Natural killer cell (primary cell): ENCODE measurements at regions not wholly inside any gene's neighbourhood (a gene's known extent, or its start where the extent isn't known, plus 50 kb on each side); places are given as distances from the start of the nearest gene placed in this dataset.

Experiments used
- ATAC-seq, 3 donors: fragments of 150-1000 bp in 2 of 3; fragments of 200-7000 bp in 1 of 3; cut with Tn5 transposase; 1 replicate in 1 of 3; 2 replicates in 2 of 3; pipeline ENCODE4 v1.10.0; 2021; ENCODE audit warnings: mild to moderate bottlenecking in 2 of 3, moderate library complexity in 2 of 3
- DNase-seq, 2 donors: peaks; one replicate each; pipeline versions ENCODE4 v3.0.0 to v3.0.0-alpha.2; 2013 to 2021; ENCODE audit warnings: mixed read lengths in 1 of 2
- H3K27ac ChIP-seq: one replicate; pipeline ENCODE4 v1.5.1; 2013; ENCODE audit warnings: mild to moderate bottlenecking, low read length
- H3K27me3 ChIP-seq: one replicate; pipeline ENCODE4 v1.6.1; 2013; ENCODE audit warnings: low read length; ENCODE audit not compliant: control insufficient read depth, insufficient read depth
- H3K36me3 ChIP-seq: one replicate; pipeline ENCODE4 v1.6.1; 2013; ENCODE audit warnings: low read length; ENCODE audit not compliant: control insufficient read depth, insufficient read depth
- H3K4me1 ChIP-seq: one replicate; pipeline ENCODE4 v1.6.1; 2013; ENCODE audit warnings: low read length; ENCODE audit not compliant: control insufficient read depth, insufficient read depth
- H3K4me3 ChIP-seq: one replicate; pipeline ENCODE4 v1.5.1; 2013; ENCODE audit warnings: low read length
- H3K9me3 ChIP-seq: one replicate; pipeline ENCODE4 v1.6.1; 2013; ENCODE audit warnings: low read length; ENCODE audit not compliant: control insufficient read depth, insufficient read depth
- H3K27ac Mint-ChIP-seq, 2 donors: one replicate each; pipeline ENCODE4 v1.8.0; 2022; ENCODE audit warnings: mild to moderate bottlenecking in 2 of 2, mixed read lengths in 2 of 2, moderate library complexity in 1 of 2
- H3K27me3 Mint-ChIP-seq, 2 donors: one replicate each; pipeline ENCODE4 v1.8.0; 2022; ENCODE audit warnings: low read depth in 2 of 2, mixed read lengths in 2 of 2
- H3K36me3 Mint-ChIP-seq: one replicate; pipeline ENCODE4 v1.8.0; 2022; ENCODE audit warnings: mixed read lengths
- H3K4me1 Mint-ChIP-seq, 2 donors: one replicate each; pipeline ENCODE4 v1.8.0; 2022; ENCODE audit warnings: mixed read lengths in 2 of 2
- H3K4me3 Mint-ChIP-seq: one replicate; pipeline ENCODE4 v1.8.0; 2022; ENCODE audit warnings: mild to moderate bottlenecking, moderate library complexity, mixed read lengths
- H3K9me3 Mint-ChIP-seq, 2 donors: one replicate each; pipeline ENCODE4 v1.8.0; 2022; ENCODE audit warnings: mixed read lengths in 2 of 2
- CTCF ChIP-seq: fragments of 200-600 bp; IDR thresholded peaks from one replicate; pipeline ENCODE4 v1.8.0; 2022; ENCODE audit warnings: antibody characterized with exemption
- WGBS: methylation state at CpG from one replicate; pipeline ENCODE4 v1.1.7; 2013; ENCODE audit warnings: missing lambda C conversion rate; ENCODE audit not compliant: insufficient coverage; 5-methylcytosine and 5-hydroxymethylcytosine counted together
- intact Hi-C: fragments of 100-400 bp; cut with micrococcal nuclease; formaldehyde crosslinking; loops from one replicate; pipeline ENCODE4 v1.14.2; 2022

GRCh38 chr14:38874721-38875120 is 228.3 kb downstream of the SEC23A start:
- WGBS = 90% methylated on average over 2 of the region's 2 CpGs
- no peak for ATAC-seq
- Mint-ChIP-seq H3K36me3 (no peaks in the 10 kb centered on the region), H3K4me1 (no peaks in the 10 kb centered on the region), H3K27me3 (peaks cover 8 to 10% of the 10 kb centered on the region in 2 donors), H3K27ac (no peak overlapping the region), H3K9me3 (no peaks in the 10 kb centered on the region), H3K4me3 (no peak overlapping the region)
- H3K27me3 ChIP-seq = no peaks in the 10 kb centered on the region
- H3K4me1 ChIP-seq = no peaks in the 10 kb centered on the region
- no peak for TF ChIP-seq CTCF
- no peak overlapping the region for H3K4me3 ChIP-seq
- H3K36me3 ChIP-seq = no peaks in the 10 kb centered on the region
- no peak overlapping the region for H3K27ac ChIP-seq
- no peak for DNase-seq
- intact Hi-C loops = loop anchor here (10.0 kb wide), 1 partner anchor 1630 kb away; no protein-coding TSS in a partner anchor
- no peaks in the 10 kb centered on the region for H3K9me3 ChIP-seq

- no peak overlapping the region for H3K4me3 Mint-ChIP-seq
- TF ChIP-seq CTCF = no peak
- intact Hi-C loops = loop anchor here (10.0 kb wide), 1 partner anchor 1629 kb away; no protein-coding TSS in a partner anchor
These were observed 229.0 kb downstream of the SEC23A start for GRCh38 chr14:38873941-38874612.

GRCh38 chr14:38870296-38870836 is 232.7 kb downstream of the SEC23A start:
- Mint-ChIP-seq H3K36me3 (no peaks in the 10 kb centered on the region), H3K27ac (no peak overlapping the region), H3K27me3 (no peaks in the 10 kb centered on the region), H3K9me3 (no peaks in the 10 kb centered on the region), H3K4me3 (no peak overlapping the region), H3K4me1 (no peaks in the 10 kb centered on the region)
- ATAC-seq (no peak), DNase-seq (no peak)
- TF ChIP-seq CTCF = no peak
- Histone ChIP-seq H3K36me3 (no peaks in the 10 kb centered on the region), H3K9me3 (no peaks in the 10 kb centered on the region), H3K4me1 (no peaks in the 10 kb centered on the region), H3K4me3 (no peak overlapping the region), H3K27me3 (no peaks in the 10 kb centered on the region), H3K27ac (no peak overlapping the region)
- intact Hi-C loops = loop anchor here (10.0 kb wide), 1 partner anchor 1626 kb away; no protein-coding TSS in a partner anchor
- WGBS = 91% methylated on average over 3 of the region's 3 CpGs

More at GRCh38 chr14:38873941-38874612, 229.0 kb downstream of the SEC23A start:
- H3K4me1 Mint-ChIP-seq = no peaks in the 10 kb centered on the region
- Histone ChIP-seq H3K9me3 (no peaks in the 10 kb centered on the region), H3K36me3 (no peaks in the 10 kb centered on the region), H3K27ac (no peak overlapping the region), H3K27me3 (no peaks in the 10 kb centered on the region), H3K4me3 (no peak overlapping the region), H3K4me1 (no peaks in the 10 kb centered on the region)
- H3K27ac Mint-ChIP-seq = no peak overlapping the region
- no peaks in the 10 kb centered on the region for H3K36me3 Mint-ChIP-seq
- ATAC-seq (no peak), DNase-seq (no peak)
- H3K9me3 Mint-ChIP-seq = no peaks in the 10 kb centered on the region
- peaks cover 3 to 8% of the 10 kb centered on the region in 2 donors for H3K27me3 Mint-ChIP-seq
- WGBS = 33% methylated on average over 3 of the region's 3 CpGs
